Endothelial cell of umbilical vein (primary cell): ENCODE measurements at regions not wholly inside any gene's neighbourhood (a gene's known extent, or its start where the extent isn't known, plus 50 kb on each side); places are given as distances from the start of the nearest gene placed in this dataset.

Experiments used
- BruUV-seq: library from RNA; stranded (reverse); fragments of 400-500 nt; replicated peaks from 2 replicates; lab custom pipeline; 2021; lab: Mats Ljungman, UMichigan
- CTCF ChIA-PET: fragments of 300-600, 350-600 bp; sonication (Branson Sonifier 250); formaldehyde crosslinking; loops from one replicate; lab custom pipeline; 2021; ENCODE audit warnings: antibody characterized with exemption, inconsistent platforms; lab: Charles Lee
- POLR2A ChIA-PET: fragments of 300-600, 350-600 bp; sonication (Branson Sonifier 250); formaldehyde crosslinking; loops from one replicate; lab custom pipeline; 2021; ENCODE audit warnings: antibody characterized with exemption, inconsistent platforms; lab: Charles Lee
- DNase-seq: peaks from one replicate; pipeline ENCODE4 v3.0.0-alpha.2; 2011; ENCODE audit warnings: low read depth, low spot score
- FAIRE-seq: peaks from 2 replicates; lab custom pipeline; 2011; peaks lifted over from hg19 to GRCh38; lab: Jason Lieb, UNC
- H2AFZ ChIP-seq: 2 replicates; pipeline ENCODE4 v1.6.0; 2012; ENCODE audit warnings: low read depth, low read length, control low read depth, inconsistent platforms
- H3K27ac ChIP-seq: 2 replicates; pipeline ENCODE4 v1.5.1; 2011; ENCODE audit warnings: low read depth, mild to moderate bottlenecking, control low read depth, low read length, moderate library complexity; ENCODE audit not compliant: insufficient read depth
- H3K27me3 ChIP-seq, 2 experiments: 2 replicates each; pipeline versions ENCODE4 v1.6.0 to v1.6.1; 2011; ENCODE audit warnings: low read length in 2 of 2, mixed read lengths in 1 of 2; ENCODE audit not compliant: control insufficient read depth in 2 of 2, insufficient read depth in 2 of 2
- H3K36me3 ChIP-seq, 2 experiments: 2 replicates in 1 of 2; 3 replicates in 1 of 2; pipeline ENCODE4 v1.5.1; 2011; ENCODE audit warnings: low read length in 2 of 2, mild to moderate bottlenecking in 1 of 2, moderate library complexity in 1 of 2; ENCODE audit not compliant: control insufficient read depth in 2 of 2, insufficient read depth in 2 of 2; ENCODE audit errors: extremely low read depth in 1 of 2
- H3K4me1 ChIP-seq: 3 replicates; pipeline ENCODE4 v1.5.1; 2011; ENCODE audit warnings: mild to moderate bottlenecking, low read length; ENCODE audit not compliant: control insufficient read depth, insufficient read depth; ENCODE audit errors: extremely low read depth
- H3K4me2 ChIP-seq: 2 replicates; pipeline ENCODE4 v1.6.1; 2011; ENCODE audit warnings: low read length, control low read depth, mixed read lengths; ENCODE audit not compliant: insufficient read depth
- H3K4me3 ChIP-seq, 3 experiments: fragments of 200-600 bp in 1 of 3; sonication (generic), shearing (Covaris generic) in 1 of 3; replicated peaks in 1 of 3; 2 replicates each; pipeline ENCODE4 v1.5.1; 2011 to 2016; ENCODE audit warnings: control low read depth in 3 of 3, low read length in 3 of 3, mild to moderate bottlenecking in 2 of 3, inconsistent platforms in 1 of 3, low read depth in 1 of 3, moderate library complexity in 1 of 3; ENCODE audit not compliant: insufficient read depth in 1 of 3
- H3K79me2 ChIP-seq: 2 replicates; pipeline ENCODE4 v1.6.0; 2012; ENCODE audit warnings: low read length, inconsistent platforms; ENCODE audit not compliant: control insufficient read depth, insufficient read depth
- H3K9ac ChIP-seq: replicated peaks from 2 replicates; pipeline ENCODE3; 2011; ENCODE audit warnings: low read length, control low read depth; ENCODE audit not compliant: insufficient read depth; ENCODE audit errors: extremely low read depth
- H3K9me1 ChIP-seq: replicated peaks from 3 replicates; pipeline ENCODE4 v1.6.0; 2011; ENCODE audit warnings: mild to moderate bottlenecking, low read length; ENCODE audit not compliant: control insufficient read depth, insufficient read depth; ENCODE audit errors: extremely low read depth
- H3K9me3 ChIP-seq: replicated peaks from 2 replicates; pipeline ENCODE4 v1.5.1; 2012; ENCODE audit warnings: low read length, inconsistent platforms; ENCODE audit not compliant: control insufficient read depth, insufficient read depth
- H4K20me1 ChIP-seq: replicated peaks from 2 replicates; pipeline ENCODE3; 2011; ENCODE audit warnings: mild to moderate bottlenecking, low read length; ENCODE audit not compliant: control insufficient read depth, insufficient read depth; ENCODE audit errors: extremely low read depth
- CTCF ChIP-seq, 2 donors: IDR thresholded peaks; 1 replicate in 1 of 2; 2 replicates in 1 of 2; pipeline ENCODE4 v1.5.1; 2011; ENCODE audit warnings: low read length in 2 of 2, mild to moderate bottlenecking in 2 of 2, moderate library complexity in 2 of 2, control low read depth in 1 of 2, inconsistent platforms in 1 of 2, low read depth in 1 of 2; ENCODE audit not compliant: insufficient read depth in 1 of 2; ENCODE audit errors: extremely low read depth in 1 of 2
- EZH2 ChIP-seq: IDR thresholded peaks from 2 replicates; pipeline ENCODE4 v1.6.1; 2012; ENCODE audit warnings: borderline replicate concordance, low read depth, mild to moderate bottlenecking, moderate library complexity, low read length, inconsistent platforms; ENCODE audit not compliant: severe bottlenecking
- FOS ChIP-seq: IDR thresholded peaks from 2 replicates; pipeline ENCODE4 v1.6.1; 2011; ENCODE audit warnings: mild to moderate bottlenecking, low read length, moderate library complexity, borderline replicate concordance; ENCODE audit not compliant: insufficient read depth
- GATA2 ChIP-seq: IDR thresholded peaks from 2 replicates; pipeline ENCODE4 v1.7.0; 2011; ENCODE audit warnings: low read depth, mild to moderate bottlenecking, moderate library complexity, mixed read lengths, low read length; ENCODE audit not compliant: insufficient read length, insufficient read depth
- JUN ChIP-seq: IDR thresholded peaks from 2 replicates; pipeline ENCODE4 v1.6.1; 2011; ENCODE audit warnings: borderline replicate concordance, low read depth; ENCODE audit not compliant: insufficient read length, insufficient read depth
- MAX ChIP-seq: IDR thresholded peaks from 2 replicates; pipeline ENCODE4 v1.6.1; 2011; ENCODE audit not compliant: insufficient read depth, insufficient read length
- MYC ChIP-seq: IDR thresholded peaks from one replicate; pipeline ENCODE4 v1.6.1; 2011; ENCODE audit warnings: mild to moderate bottlenecking, low read depth, low read length
- POLR2A ChIP-seq: IDR thresholded peaks from 2 replicates; pipeline ENCODE4 v1.6.1; 2012; ENCODE audit warnings: low read depth, mild to moderate bottlenecking, control low read depth, low read length
- POLR2AphosphoS5 ChIP-seq: IDR thresholded peaks from 2 replicates; pipeline ENCODE4 v1.6.1; 2012; ENCODE audit warnings: low read depth, mild to moderate bottlenecking, control low read depth, low read length, moderate library complexity; ENCODE audit not compliant: insufficient read depth
- dilution Hi-C: fragments of 300-500 bp; cut with MboI; formaldehyde crosslinking; loops from one replicate; pipeline ENCODE4 v1.15.0; 2019; ENCODE audit warnings: low sequenced_read_pairs; ENCODE audit not compliant: extremely low pct_ligation_motif_present
- intact Hi-C: fragments of 100-400 bp; cut with micrococcal nuclease; formaldehyde crosslinking; loops from one replicate; pipeline ENCODE4 v1.10.0; 2022

GRCh38 chr6:63507096-63507495 is 65.2 kb upstream of the LOC128125822 start:
- TF ChIP-seq EZH2, result no peak
- Histone ChIP-seq H4K20me1 (no peaks in the 10 kb centered on the region), H3K9me1 (no peaks in the 10 kb centered on the region), H2AFZ (no peak overlapping the region), H3K27me3 (no peaks in the 10 kb centered on the region), H3K9me3 (no peaks in the 10 kb centered on the region), H3K4me3 (no peak overlapping the region), H3K9ac (no peak overlapping the region), H3K27ac (no peak overlapping the region), H3K4me2 (no peak overlapping the region), H3K79me2 (no peaks in the 10 kb centered on the region), H3K4me1 (no peaks in the 10 kb centered on the region), H3K36me3 (no peaks in the 10 kb centered on the region)
- dilution Hi-C loops (no loop called here), intact Hi-C loops (no loop called here)
- ChIA-PET CTCF (no interaction called here), POLR2A (no interaction called here)
- FAIRE-seq (no peak), DNase-seq (no peak)
- no TSS peak for BruUV-seq

- Histone ChIP-seq H2AFZ (no peak overlapping the region), H3K27me3 (no peaks in the 10 kb centered on the region), H3K27ac (no peak overlapping the region), H3K4me3 (no peak overlapping the region), H3K79me2 (no peaks in the 10 kb centered on the region), H3K9me3 (no peaks in the 10 kb centered on the region), H4K20me1 (no peaks in the 10 kb centered on the region), H3K9me1 (no peaks in the 10 kb centered on the region), H3K9ac (no peak overlapping the region), H3K4me2 (no peak overlapping the region), H3K4me1 (no peaks in the 10 kb centered on the region), H3K36me3 (no peaks in the 10 kb centered on the region)
- POLR2A ChIA-PET, result no interaction called here
- no peak for FAIRE-seq
- BruUV-seq, result no TSS peak
- no peak for DNase-seq
- TF ChIP-seq JUN, result no peak
- no peak for TF ChIP-seq POLR2AphosphoS5
- TF ChIP-seq GATA2, result no peak
- TF ChIP-seq MAX, result no peak
- no peak for TF ChIP-seq CTCF (IDR thresholded peaks at IDR 0.05; ENCODE audit: extremely low read depth in 1 of 2, insufficient read depth in 1 of 2, low read depth in 1 of 2, low read length in 2 of 2)
- no peak for TF ChIP-seq FOS
- TF ChIP-seq MYC, result no peak
- TF ChIP-seq POLR2A, result no peak
- no peak for TF ChIP-seq EZH2
- intact Hi-C loops, result no loop called here
- CTCF ChIA-PET, result no interaction called here
- dilution Hi-C loops, result no loop called here
Observed at GRCh38 chr6:63509652-63510352, 62.5 kb upstream of the LOC128125822 start.
